IPS-18c (cell line): ENCODE measurements at regions not wholly inside any gene's neighbourhood (a gene's known extent, or its start where the extent isn't known, plus 50 kb on each side); places are given as distances from the start of the nearest gene placed in this dataset.

Experiments
- H3K4me3 ChIP-seq: 2 replicates; pipeline ENCODE4 v1.7.0; 2013; ENCODE audit warnings: low read depth, mild to moderate bottlenecking, low read length, moderate library complexity; ENCODE audit not compliant: insufficient read depth
- H3K9me3 ChIP-seq: one replicate; pipeline ENCODE4 v1.6.1; 2013; ENCODE audit warnings: mild to moderate bottlenecking, low read length, moderate library complexity; ENCODE audit not compliant: control insufficient read depth, insufficient read depth

DNA sequence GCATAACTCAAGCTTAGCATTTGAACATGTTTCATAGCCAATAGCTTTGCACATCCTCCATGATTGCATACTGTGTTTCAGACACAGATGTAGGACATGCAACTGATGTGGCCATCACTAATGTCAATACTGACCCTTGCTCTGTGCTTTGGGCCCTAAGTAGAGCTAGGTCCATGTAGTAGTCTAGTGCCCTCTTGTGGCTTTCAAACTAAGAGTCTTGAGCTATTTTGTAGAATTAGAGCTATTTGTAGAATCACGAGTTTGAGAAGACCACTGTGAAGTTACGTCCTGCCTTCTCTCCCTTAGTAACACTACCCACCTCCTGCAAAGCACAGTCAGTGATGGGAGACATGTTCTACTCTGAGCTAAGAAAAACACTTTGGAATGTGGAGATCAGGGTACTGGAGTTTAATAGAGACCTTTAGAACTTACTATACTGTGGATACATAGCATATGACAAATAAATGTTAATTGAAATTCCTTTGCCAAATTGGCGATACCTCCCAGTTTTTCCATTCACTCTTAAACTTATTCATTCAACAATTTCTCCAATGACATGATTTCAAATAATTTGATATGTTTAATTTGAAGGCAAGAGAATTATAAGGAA, 306.5 kb upstream of the TNP1 start:
- Histone ChIP-seq H3K4me3 (no peak overlapping the region), H3K9me3 (no peaks in the 10 kb centered on the region)

DNA sequence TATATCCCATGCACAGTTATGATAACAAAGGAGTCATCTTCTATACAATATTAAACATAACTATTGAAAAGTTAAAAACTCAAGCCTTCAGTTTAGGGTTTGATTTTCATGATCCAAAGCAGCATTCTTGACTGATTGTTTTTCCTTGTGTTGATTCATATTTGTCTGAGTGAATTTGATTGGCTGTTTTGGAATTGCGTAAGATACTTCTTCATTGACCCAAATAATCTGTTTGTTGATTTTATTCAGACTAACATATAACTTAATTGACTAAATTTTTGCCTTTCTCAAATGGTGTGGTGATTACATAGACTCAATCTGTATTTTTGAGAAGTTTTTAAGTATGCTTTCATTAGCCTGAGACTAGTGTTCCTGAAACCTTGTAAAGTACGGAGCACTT, 305.7 kb upstream of the TNP1 start:
- no peaks in the 10 kb centered on the region for H3K9me3 ChIP-seq

DNA sequence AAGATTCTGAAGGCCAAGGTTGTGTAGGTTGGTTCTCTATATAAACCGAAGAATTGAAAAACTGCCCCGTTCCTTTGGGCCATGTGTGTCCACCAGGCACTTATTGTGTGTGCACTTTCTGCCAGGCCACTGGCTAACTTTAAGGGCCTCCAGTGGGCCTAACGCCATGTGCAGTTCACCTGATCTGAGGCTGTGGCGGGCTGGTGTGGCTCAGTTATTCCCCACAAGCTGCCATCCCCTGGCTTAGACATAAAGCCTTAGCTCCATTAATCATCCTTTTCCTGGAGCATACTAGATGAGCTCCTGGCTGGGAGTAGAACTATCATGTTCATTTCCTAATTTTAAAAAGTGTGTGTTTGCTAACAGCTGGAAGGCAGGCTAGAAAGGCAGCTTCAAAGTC, 304.1 kb upstream of the TNP1 start:
- H3K4me3 ChIP-seq = no peak overlapping the region
- H3K9me3 ChIP-seq = no peaks in the 10 kb centered on the region

More for the DNA sequence above, 305.7 kb upstream of the TNP1 start:
- no peak overlapping the region for H3K4me3 ChIP-seq

DNA sequence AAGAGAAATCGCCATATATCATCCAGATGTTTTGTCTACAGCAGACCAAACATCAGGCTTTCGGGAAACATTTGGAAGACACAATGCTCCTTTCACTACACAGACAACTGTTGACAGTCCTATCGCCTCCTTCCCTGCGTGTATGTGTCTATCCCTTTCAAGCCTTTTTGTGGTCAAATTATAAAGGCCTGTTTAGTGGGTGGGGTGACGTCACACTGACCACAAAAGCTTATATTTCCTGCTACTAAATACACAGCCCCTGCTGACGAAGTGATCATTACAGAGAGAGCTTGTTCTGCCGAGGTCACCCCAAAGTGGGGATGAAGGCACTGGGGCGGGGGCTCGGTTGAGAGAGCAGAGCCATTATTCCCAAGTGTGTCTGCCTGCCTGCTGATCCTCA, 302.7 kb upstream of the TNP1 start:
- no peaks in the 10 kb centered on the region for H3K9me3 ChIP-seq
- no peak overlapping the region for H3K4me3 ChIP-seq

DNA sequence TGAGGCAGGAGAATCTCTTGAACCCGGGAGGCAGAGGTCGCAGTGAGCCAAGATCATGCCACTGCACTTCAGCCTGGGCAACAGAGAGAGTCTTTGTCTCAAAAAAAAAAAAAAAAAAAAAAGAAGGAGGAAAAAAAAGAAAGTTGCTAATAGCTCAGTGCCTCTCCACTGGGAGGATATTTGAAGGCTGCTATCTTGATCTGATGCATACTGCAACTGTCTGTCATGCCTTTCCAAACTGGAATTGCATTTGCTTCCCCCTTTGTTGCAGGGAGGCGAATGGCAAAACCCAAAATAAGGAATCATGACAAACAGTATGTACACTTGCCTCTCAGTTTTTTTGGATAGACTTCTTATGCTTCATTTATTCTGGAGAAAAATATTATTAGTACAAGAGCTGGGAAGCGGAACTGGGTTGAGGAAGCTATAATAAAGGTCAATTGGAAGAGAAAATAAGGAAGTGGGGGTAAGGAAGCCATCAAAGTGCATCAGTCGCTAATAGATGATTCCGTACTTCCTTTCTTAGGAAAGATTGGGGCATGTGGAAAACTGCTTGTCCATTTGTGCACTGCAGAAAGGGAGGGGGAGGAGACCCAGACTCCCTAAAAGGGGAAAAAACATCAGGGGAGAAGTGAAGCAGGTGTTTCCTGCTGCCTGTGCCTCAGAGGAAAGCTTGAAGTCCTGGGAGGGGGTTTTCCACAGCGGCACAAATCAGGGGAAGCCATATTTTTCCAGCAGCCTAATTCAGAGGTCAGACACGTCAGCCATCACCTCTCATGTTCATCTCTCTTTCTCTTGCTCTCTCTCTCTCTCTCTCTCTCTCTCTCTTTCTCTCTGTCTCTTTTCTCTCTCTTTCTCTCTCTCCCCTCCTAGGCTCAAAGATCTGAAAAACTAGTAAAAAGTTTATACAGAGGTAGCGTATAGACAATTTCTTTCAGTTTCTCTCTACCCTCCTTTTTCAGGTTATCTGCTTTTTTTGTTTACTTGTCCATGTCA, 301.4 kb upstream of the TNP1 start:
- Histone ChIP-seq H3K9me3 (no peaks in the 10 kb centered on the region), H3K4me3 (no peak overlapping the region)

DNA sequence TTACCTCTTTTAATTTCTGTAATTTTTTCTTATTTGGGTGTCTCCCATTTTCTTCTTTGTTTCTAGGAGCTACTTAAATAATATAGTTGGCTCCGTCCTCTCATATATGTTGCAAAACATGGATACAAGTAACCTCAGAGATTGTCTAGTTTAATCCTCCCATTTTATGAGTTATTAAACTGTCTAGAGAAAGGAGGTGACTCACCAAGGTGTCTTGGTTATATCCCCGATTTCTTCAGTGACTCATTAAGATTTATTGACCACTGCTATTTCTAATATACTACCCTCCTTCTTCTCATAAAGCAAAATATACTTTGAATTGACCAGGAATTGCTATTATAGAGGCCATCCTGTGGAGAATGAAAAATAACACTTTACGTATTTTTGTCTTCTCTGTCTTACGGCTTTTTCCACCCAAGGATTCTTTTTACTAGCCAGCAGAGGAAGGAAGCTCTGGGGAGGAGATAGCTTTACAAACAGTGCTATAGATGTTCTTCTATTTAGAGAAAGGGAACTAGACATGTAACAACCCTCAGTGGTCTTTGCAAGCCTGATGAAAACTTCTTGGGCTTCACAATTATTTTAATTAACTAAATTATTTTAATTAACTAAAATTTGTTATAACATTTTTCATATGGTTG, 300.4 kb upstream of the TNP1 start:
- H3K4me3 ChIP-seq = no peak overlapping the region
- H3K9me3 ChIP-seq = no peaks in the 10 kb centered on the region

DNA sequence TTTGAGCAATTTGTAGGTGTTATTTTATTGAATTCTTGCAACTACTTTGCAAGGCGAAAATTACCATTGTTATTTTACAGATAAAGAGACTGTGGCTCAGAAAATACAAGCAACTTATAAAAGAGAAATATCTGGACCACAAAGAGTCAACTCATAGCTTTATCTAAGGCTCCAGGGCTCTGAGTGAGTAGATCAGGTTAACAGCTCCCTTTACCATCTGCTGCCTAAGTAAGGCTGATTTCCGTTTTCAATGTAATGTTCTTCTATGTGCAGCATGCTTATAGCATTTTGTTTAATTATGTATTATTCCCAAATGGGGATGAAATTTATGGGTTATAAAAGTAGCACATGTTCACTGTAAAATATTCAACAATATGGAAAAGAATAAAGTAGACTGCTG, 299.1 kb upstream of the TNP1 start:
- H3K4me3 ChIP-seq = no peak overlapping the region

DNA sequence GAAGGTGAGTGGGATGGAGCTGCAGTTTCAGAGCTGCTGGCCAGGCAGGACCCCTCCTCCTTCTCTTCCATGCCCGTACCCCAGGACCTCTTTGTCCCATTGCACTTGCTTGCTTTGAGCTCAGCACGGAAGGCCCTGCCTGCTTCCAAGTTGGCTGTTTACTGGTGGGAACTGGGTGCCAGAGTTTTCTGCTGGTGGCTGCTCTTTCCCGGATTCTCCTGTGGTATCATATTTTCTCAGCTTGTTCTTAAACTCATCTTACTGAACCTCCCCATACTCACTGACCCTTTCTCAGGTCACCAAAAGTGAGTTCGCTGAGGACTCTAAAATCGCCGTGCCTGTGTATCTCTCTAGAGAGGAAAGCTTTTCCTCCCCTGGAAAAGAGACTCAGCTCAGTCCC, 297.7 kb upstream of the TNP1 start:
- H3K9me3 ChIP-seq = no peaks in the 10 kb centered on the region

More for the DNA sequence above, 299.1 kb upstream of the TNP1 start:
- no peaks in the 10 kb centered on the region for H3K9me3 ChIP-seq

DNA sequence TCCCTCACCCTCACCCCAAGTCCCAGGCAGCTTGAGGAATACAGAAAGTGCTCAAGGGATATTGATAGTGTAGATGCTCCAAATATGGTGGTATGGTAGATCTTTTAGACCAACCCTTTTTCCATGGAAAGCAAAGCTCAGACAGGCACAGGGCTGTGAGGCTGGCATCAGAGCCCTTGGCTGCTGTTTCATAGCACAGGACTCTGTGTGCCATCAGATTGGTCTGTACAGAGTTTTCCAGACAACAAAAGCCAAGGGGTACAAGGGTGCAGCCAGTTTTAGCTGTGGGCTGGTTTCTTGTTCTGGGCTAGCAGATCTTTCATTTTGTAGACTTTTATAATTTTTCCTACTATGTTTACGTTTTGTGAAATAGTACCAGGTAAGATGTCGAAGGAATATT, 296.9 kb upstream of the TNP1 start:
- Histone ChIP-seq H3K9me3 (no peaks in the 10 kb centered on the region), H3K4me3 (no peak overlapping the region)

More for the DNA sequence above, 297.7 kb upstream of the TNP1 start:
- no peak overlapping the region for H3K4me3 ChIP-seq

DNA sequence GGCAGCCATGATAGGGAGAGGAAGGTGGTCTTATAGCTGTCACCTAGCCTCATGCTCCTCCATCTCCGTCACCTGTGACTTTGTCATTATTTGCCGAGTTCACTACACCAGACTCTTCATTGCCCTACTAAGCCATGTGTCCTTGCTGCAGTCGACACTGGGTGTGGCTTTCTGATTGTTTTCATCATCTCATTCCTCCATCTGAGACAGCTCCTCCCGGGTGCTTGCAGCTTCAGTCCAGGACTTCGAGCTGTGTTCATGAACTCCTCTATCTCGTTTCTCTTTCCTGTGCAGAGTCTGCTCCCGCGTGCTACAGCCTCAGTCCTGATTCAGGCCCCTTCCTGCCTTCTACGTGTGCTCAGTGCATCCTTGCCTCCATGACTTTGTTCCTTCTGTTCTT, 295.1 kb upstream of the TNP1 start:
- Histone ChIP-seq H3K4me3 (no peak overlapping the region), H3K9me3 (no peaks in the 10 kb centered on the region)

DNA sequence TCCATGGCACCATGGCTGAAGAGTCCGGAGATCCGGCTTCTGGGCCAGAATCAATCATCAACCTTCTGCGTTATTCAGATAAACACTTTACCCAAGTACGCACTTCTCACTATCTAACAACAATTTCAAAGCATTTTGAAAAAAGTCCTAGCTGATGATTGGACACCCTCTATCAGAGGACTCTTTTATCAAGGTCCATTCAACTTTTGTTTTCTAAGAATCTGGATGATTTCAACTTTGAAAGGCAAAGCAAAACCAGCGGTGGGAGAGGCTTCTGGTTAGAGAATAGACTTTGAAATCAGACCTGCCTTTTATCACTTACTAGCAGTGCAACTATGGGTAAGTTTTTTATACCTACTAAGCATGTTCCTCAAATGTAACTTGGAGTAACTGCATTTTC, 293.6 kb upstream of the TNP1 start:
- Histone ChIP-seq H3K9me3 (no peaks in the 10 kb centered on the region), H3K4me3 (no peak overlapping the region)

DNA sequence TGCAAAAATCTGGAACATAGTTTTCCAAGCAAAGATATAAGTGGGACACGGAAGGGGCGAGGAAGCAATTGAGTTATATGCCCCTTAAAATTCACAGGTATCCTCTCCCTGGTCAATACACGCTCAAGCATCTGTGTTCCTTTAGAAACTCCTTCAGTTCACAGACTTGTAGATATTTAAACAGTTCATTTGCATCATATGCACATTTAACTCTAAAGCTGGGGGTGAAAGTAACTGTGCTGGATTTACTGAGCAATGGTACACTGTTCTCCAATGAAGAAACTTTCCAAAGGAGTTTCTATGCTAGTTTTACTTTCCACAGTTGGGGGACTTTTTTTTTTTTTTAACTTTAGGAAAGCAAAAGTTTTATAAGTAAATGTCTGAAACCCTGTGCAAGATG, 293.0 kb upstream of the TNP1 start:
- Histone ChIP-seq H3K9me3 (no peaks in the 10 kb centered on the region), H3K4me3 (no peak overlapping the region)

DNA sequence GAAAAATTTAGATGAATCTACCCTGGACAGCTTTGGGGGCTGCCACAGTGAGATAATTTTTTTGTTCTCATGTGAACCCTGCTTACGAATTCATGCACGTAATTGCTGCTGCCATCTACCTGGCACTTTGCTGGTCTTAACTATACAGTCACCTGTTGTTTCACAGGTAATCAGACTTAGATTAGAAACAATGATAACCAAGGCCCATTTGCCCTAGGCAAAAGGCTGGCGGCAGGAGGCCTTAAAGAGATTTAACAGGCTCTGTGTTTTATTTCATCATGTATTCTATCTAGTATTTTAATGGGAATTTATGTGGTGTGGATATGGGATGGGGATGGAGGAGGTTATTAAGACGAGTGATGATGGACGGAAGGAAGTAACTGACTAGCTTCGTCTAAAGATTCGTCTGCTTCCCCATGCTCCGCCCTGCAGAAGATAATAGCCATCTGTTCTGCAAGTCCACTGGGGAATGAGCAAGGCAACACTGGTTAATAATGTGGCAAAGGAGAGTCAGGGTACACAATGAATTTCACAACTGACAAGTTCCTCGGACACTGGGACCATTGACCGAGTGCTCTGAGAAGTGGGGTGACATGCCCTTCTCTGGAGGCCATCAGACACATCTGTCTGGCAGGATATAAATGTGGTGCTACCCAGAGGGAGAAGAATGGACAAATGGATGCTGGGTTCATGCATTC, 291.8 kb upstream of the TNP1 start:
- Histone ChIP-seq H3K9me3 (no peaks in the 10 kb centered on the region), H3K4me3 (no peak overlapping the region)

DNA sequence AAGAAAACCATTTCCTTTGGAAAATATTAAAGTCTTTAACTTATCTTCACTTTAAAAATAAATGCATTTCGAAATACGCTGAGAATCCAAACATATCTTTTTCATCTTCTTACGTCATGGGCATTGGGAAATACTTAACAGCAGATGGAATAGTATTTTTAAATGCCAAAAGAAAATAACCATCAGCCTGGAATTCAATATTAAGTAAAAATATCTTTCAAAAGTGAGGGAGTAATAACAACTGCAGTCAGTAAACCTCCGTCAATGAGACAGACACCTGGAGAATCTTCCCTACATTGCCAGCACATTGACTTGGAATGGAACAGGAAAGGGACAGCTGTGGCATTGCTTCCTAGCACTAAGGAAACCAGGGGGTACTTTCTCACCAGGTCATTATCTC, 290.4 kb upstream of the TNP1 start:
- Histone ChIP-seq H3K4me3 (no peak overlapping the region), H3K9me3 (no peaks in the 10 kb centered on the region)

DNA sequence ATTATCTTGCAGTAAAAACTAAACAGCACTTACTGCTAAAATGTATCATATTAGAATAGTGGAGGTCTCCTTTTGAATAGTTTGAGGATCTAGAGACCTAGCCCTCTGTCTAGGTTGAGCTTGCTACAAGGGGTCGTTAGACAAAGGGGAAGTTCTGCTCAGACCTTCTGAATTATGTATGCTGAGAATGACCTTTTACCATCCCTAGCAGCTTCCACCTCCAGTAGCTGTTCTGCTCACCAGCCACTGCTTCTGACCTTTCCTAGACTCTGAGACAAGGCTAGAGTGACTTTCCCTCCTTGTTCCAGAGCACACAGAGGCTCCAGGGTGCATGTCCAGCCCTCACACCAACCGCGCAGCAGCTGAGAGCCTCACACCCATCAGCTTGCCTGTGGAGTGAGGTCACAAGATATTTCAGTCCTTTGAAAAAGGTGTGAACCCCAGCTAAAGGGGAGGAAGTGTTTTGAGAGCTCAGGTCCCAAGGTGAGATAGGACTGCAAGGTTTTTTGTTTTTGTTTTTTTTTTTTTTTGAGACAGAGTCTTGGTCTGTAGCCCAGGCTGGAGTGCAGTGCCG, 289.3 kb upstream of the TNP1 start:
- no peaks in the 10 kb centered on the region for H3K9me3 ChIP-seq

DNA sequence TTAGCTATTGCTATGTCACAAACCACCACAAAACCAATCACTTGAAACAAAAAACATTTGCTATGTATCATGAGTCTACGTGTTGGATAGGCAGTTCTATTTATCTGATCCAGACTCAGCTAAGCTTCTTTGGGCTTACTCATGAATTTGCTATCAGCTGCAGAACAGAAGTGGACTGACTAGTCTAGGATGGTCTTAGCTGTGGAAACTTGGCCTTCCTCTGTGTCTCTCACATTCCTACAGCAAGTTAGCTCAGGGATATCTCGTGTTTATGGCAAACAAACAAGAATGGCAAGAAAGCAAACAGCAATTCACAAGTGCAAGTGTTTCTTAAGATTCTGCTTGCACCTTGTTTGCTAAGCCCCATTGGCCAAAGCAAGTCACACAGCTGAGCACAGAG, 288.0 kb upstream of the TNP1 start:
- H3K4me3 ChIP-seq = no peak overlapping the region
- H3K9me3 ChIP-seq = no peaks in the 10 kb centered on the region

More for the DNA sequence above, 289.3 kb upstream of the TNP1 start:
- H3K4me3 ChIP-seq = no peak overlapping the region

DNA sequence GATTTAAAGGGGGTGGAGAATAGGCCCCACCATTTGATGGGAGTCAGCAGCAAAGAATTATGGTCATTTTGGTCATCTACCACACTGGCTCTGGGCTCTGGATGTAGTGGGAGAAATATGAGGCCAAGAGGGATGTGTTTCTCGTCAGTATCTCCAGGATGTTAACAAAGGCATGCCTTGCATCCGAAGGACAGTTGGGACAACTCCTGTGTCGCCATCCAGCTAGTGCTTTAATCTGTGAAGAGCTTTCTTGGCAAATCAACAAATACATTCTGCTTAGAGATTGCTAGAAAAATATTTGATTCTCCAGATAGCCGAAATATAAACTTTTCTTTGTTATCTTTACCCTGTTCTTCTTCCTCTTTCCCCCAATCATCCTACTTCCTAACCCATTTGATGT, 287.1 kb upstream of the TNP1 start:
- Histone ChIP-seq H3K4me3 (no peak overlapping the region), H3K9me3 (no peaks in the 10 kb centered on the region)
